GM12865 (cell line): ENCODE measurements at regions not wholly inside any gene's neighbourhood (a gene's known extent, or its start where the extent isn't known, plus 50 kb on each side); places are given as distances from the start of the nearest gene placed in this dataset.
"Not testable (repeated sequence)": the region's sequence is repeated elsewhere in the genome, so short reads cannot be mapped to it uniquely, and the experiment has no call there.

Experiments
- DNase-seq: peaks from one replicate; pipeline ENCODE4 v3.0.0; 2010; ENCODE audit warnings: low read depth
- H3K4me3 ChIP-seq: 2 replicates; pipeline ENCODE4 v1.5.1; 2011; ENCODE audit warnings: mild to moderate bottlenecking, low read depth, low read length, control low read depth
- TF ChIP-seq, protein P1 (sequence below): IDR thresholded peaks from 2 replicates; pipeline ENCODE4 v1.5.1; 2011; ENCODE audit warnings: low read length, control low read depth, low read depth, inconsistent platforms; ENCODE audit not compliant: insufficient read depth; ENCODE audit errors: missing control alignments

DNA sequence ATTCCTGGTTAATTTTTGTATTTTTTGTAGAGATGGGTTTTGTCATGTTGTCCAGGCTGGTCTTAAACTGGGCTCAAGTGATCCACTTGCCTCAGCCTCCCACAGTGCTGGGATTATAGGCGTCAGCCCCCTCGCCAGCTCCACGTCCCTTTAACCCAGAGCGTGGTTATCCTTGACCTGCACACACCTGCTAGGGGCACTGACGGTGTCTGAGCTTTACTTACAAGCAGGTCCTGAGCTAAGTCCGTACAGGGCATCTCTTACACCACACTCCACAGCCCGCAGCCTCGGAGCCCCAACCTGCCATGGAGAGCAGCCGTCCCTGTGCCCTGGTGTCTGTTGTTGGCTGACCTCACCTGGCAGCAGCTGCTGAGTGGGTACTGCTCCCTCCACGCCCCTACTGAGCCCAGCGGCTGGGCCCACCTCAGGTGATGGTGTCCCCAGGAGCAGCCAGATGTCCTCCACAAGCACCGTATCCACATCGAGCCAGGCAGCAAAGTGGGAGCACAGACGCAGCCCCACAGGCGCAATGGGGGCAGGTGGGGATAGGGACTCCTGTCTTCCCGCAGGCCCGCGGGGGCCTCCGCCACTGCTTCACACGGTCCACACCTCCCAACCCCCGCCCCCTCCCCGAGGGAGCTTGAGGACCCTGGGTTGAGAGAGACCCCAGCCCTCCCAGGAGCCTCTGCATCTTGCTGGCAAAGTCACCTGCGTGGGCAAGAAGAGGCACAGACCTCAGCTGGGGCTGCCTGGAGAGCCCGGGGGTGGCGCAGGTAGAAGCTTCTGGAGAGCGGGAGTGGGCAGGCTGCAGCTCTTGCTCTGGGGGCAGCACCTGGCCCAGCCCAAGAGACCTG, 325.4 kb upstream of the SFSWAP start:
- H3K4me3 ChIP-seq = no peak overlapping the region
- DNase-seq = no peak
- TF ChIP-seq, protein P1, sequence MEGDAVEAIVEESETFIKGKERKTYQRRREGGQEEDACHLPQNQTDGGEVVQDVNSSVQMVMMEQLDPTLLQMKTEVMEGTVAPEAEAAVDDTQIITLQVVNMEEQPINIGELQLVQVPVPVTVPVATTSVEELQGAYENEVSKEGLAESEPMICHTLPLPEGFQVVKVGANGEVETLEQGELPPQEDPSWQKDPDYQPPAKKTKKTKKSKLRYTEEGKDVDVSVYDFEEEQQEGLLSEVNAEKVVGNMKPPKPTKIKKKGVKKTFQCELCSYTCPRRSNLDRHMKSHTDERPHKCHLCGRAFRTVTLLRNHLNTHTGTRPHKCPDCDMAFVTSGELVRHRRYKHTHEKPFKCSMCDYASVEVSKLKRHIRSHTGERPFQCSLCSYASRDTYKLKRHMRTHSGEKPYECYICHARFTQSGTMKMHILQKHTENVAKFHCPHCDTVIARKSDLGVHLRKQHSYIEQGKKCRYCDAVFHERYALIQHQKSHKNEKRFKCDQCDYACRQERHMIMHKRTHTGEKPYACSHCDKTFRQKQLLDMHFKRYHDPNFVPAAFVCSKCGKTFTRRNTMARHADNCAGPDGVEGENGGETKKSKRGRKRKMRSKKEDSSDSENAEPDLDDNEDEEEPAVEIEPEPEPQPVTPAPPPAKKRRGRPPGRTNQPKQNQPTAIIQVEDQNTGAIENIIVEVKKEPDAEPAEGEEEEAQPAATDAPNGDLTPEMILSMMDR = no peak

GRCh38 chr12:131386167-131386521, 324.7 kb upstream of the SFSWAP start:
- H3K4me3 ChIP-seq = no peak overlapping the region
- TF ChIP-seq, protein P1 = no peak

DNA sequence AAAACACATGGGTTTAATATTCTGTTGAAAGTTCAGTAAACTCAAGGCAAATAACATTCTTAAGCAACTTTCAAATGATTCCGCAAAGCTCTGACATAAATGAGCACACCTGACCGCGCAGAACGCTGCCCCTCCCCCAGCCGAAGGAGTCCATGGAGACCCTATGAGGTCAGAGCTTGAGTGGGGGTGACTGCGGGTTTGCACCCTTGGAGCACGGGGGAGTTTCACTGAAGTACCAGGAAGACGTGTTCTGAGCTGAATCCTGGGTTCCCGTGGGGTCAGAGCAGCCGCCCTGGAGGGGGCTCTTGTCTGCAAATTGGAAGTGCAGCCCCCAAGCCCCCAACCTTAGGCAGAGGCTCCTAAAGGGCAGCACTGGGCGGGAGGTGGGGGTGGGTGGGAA, 324.1 kb upstream of the SFSWAP start:
- H3K4me3 ChIP-seq = no peak overlapping the region
- DNase-seq = no peak
- TF ChIP-seq, protein P1 = no peak

More at GRCh38 chr12:131386167-131386521, 324.7 kb upstream of the SFSWAP start:
- no peak for DNase-seq

GRCh38 chr12:131387281-131388163, 323.4 kb upstream of the SFSWAP start:
- H3K4me3 ChIP-seq = no peak overlapping the region
- no peak for DNase-seq
- TF ChIP-seq, protein P1 = no peak

- not testable (repeated sequence) for H3K4me3 ChIP-seq, DNase-seq
These were observed 322.5 kb upstream of the SFSWAP start for GRCh38 chr12:131388164-131389053.

DNA sequence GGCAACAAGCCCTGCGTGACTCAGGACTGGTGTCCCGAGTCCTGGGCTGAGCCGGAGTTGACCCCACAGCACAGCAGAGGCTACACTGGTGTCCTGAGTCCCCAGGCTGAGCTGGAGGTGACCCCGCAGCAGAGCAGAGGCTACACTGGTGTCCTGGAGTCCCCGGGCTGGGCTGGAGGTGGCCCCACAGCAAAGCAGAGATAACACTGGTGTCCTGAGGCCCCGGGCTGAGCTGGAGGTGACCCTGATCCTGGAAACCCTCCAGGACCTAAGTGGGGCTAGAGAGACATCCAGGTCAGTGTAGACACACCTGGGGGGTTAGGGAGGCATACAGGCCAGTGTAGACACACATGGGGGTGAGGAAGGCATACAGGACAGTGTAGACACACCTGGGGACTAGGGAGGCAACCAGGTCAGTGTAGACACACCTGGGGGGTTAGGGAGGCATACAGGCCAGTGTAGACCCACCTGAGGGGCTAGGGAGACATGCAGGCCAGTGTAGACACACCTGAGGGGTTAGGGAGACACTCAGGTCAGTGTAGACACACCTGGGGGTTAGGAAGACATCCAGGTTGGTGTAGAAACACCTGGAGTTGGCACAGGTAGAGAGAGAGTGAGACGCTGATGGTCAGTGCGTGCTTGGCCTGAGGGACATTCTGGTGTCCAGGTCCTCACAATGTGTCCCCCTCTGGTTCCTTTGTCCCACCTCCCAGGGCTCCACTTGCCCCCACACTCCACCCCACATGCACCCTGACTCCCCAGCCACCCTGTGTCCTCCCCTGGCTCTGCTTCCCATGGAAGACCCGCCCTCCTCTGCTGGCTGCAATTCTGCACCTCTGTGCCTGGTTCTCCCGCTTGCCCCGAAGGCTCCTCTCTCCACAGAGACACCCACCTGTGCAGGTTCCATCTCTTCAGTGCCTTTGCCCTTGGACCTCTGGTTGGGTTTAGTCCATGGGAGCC, 321.6 kb upstream of the SFSWAP start:
- TF ChIP-seq, protein P1 = no peak
- DNase-seq = no peak
- no peak overlapping the region for H3K4me3 ChIP-seq
